Type B pancreatic cell (in vitro differentiated cells): ENCODE measurements at regions not wholly inside any gene's neighbourhood (a gene's known extent, or its start where the extent isn't known, plus 50 kb on each side); places are given as distances from the start of the nearest gene placed in this dataset.
"Not testable (repeated sequence)": the region's sequence is repeated elsewhere in the genome, so short reads cannot be mapped to it uniquely, and the experiment has no call there.

ENCODE experiments used
- DNase-seq: peaks from one replicate; pipeline ENCODE4 v3.0.0; 2021; ENCODE audit warnings: mixed read lengths; ENCODE audit not compliant: unreplicated experiment; ENCODE audit errors: extremely low spot score
- H3K27ac Mint-ChIP-seq: 2 replicates; pipeline ENCODE4 v1.8.0; 2021; ENCODE audit warnings: mild to moderate bottlenecking, mixed read lengths
- H3K27me3 Mint-ChIP-seq: 2 replicates; pipeline ENCODE4 v1.8.0; 2021; ENCODE audit warnings: mixed read lengths
- H3K36me3 Mint-ChIP-seq: 2 replicates; pipeline ENCODE4 v1.8.0; 2021; ENCODE audit warnings: mixed read lengths
- H3K4me1 Mint-ChIP-seq: one replicate; pipeline ENCODE4 v1.8.0; 2021; ENCODE audit warnings: mixed read lengths; ENCODE audit not compliant: unreplicated experiment
- H3K4me3 Mint-ChIP-seq: 2 replicates; pipeline ENCODE4 v1.8.0; 2021; ENCODE audit warnings: mild to moderate bottlenecking, mixed read lengths
- H3K9me3 Mint-ChIP-seq: 2 replicates; pipeline ENCODE4 v1.8.0; 2021; ENCODE audit warnings: mixed read lengths
- CTCF ChIP-seq: fragments of 200-600 bp; sonication (generic); conservative IDR thresholded peaks from 2 replicates; pipeline ENCODE4 v1.5.0; 2021; ENCODE audit warnings: antibody characterized with exemption, mild to moderate bottlenecking

- TF ChIP-seq CTCF: no peak
- DNase-seq: no peak
Measured at GRCh38 chr4:124932447-124932846, 219.9 kb upstream of the ANKRD50 start.

GRCh38 chr4:124931050-124931449 lies 218.5 kb upstream of the ANKRD50 start:
- no peaks in the 10 kb centered on the region for H3K27me3 Mint-ChIP-seq
- H3K4me3 Mint-ChIP-seq: no peak overlapping the region
- H3K4me1 Mint-ChIP-seq: peaks cover 10% of the 10 kb centered on the region
- no peaks in the 10 kb centered on the region for H3K36me3 Mint-ChIP-seq
- DNase-seq: no peak
- no peaks in the 10 kb centered on the region for H3K9me3 Mint-ChIP-seq
- no peak overlapping the region for H3K27ac Mint-ChIP-seq
- TF ChIP-seq CTCF: no peak

More at GRCh38 chr4:124932447-124932846, 219.9 kb upstream of the ANKRD50 start:
- Mint-ChIP-seq H3K27me3 (no peaks in the 10 kb centered on the region), H3K27ac (no peak overlapping the region), H3K9me3 (peaks cover 3% of the 10 kb centered on the region), H3K4me1 (peaks cover 21% of the 10 kb centered on the region), H3K36me3 (no peaks in the 10 kb centered on the region), H3K4me3 (no peak overlapping the region)

GRCh38 chr4:124922748-124923147 lies 210.2 kb upstream of the ANKRD50 start:
- H3K36me3 Mint-ChIP-seq, H3K9me3 Mint-ChIP-seq, H3K4me1 Mint-ChIP-seq, H3K27ac Mint-ChIP-seq, DNase-seq, H3K27me3 Mint-ChIP-seq, H3K4me3 Mint-ChIP-seq: not testable (repeated sequence)

- no peak for DNase-seq
- Mint-ChIP-seq H3K9me3 (no peaks in the 10 kb centered on the region), H3K27me3 (no peaks in the 10 kb centered on the region), H3K27ac (no peak overlapping the region), H3K4me1 (no peaks in the 10 kb centered on the region), H3K36me3 (no peaks in the 10 kb centered on the region), H3K4me3 (no peak overlapping the region)
- TF ChIP-seq CTCF: no peak
Measured at GRCh38 chr4:124918559-124919122, 206.1 kb upstream of the ANKRD50 start.

- H3K27ac Mint-ChIP-seq: no peak overlapping the region
- no peaks in the 10 kb centered on the region for H3K27me3 Mint-ChIP-seq
- no peak for TF ChIP-seq CTCF
- H3K9me3 Mint-ChIP-seq: peaks cover 11% of the 10 kb centered on the region
- H3K36me3 Mint-ChIP-seq: peaks cover 5% of the 10 kb centered on the region
- no peak overlapping the region for H3K4me3 Mint-ChIP-seq
- no peak for DNase-seq
- no peaks in the 10 kb centered on the region for H3K4me1 Mint-ChIP-seq
Measured at GRCh38 chr4:124915073-124915472, 202.5 kb upstream of the ANKRD50 start.

- H3K27ac Mint-ChIP-seq: no peak overlapping the region
- peaks cover 11% of the 10 kb centered on the region for H3K9me3 Mint-ChIP-seq
- no peak for TF ChIP-seq CTCF
- no peaks in the 10 kb centered on the region for H3K4me1 Mint-ChIP-seq
- H3K27me3 Mint-ChIP-seq: no peaks in the 10 kb centered on the region
- no peak for DNase-seq
- peaks cover 5% of the 10 kb centered on the region for H3K36me3 Mint-ChIP-seq
- H3K4me3 Mint-ChIP-seq: no peak overlapping the region
Measured at GRCh38 chr4:124913237-124913636, 200.7 kb upstream of the ANKRD50 start.
